ENCODE measurements at regions not wholly inside any gene's neighbourhood (a gene's known extent, or its start where the extent isn't known, plus 50 kb on each side); places are given as distances from the start of the nearest gene placed in this dataset.

DNA sequence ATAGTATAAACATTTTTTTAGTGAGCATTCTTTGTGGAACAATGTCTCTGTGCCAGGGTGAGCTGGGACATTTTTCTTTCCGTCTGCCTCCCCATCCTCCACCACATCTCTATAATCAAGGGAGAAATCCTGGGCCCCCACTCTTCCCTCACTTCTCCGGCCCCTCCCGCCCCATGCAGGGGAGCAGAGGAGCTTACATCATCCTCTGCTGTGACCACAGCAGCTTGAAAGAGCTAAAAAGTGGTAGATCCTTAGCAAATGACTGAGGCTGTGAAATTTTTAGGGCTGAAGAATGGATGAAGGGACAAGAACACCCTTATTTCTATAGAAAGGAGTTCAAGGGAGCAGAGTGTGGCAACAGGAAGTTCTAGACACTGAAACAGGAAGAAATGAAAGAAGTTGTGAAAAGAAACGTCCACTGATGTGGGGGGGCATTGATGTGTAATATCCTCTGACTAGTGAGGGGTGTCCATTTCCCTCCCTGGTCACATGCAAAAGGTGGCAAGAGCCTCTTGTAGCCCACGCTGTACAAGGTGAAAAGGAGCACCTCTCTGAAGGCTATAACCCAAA is 380.3 kb upstream of the JARID2 start:
- Mint-ChIP-seq H3K36me3 (ENCODE audit: insufficient read depth, unreplicated experiment) (no peaks in the 10 kb centered on the region), H3K27ac (ENCODE audit: unreplicated experiment) (no peak overlapping the region), H3K9me3 (ENCODE audit: unreplicated experiment) (no peaks in the 10 kb centered on the region), H3K4me3 (ENCODE audit: unreplicated experiment) (no peak overlapping the region), H3K27me3 (ENCODE audit: insufficient read depth, unreplicated experiment) (peaks cover 2% of the 10 kb centered on the region), H3K4me1 (ENCODE audit: low read depth, unreplicated experiment) (no peaks in the 10 kb centered on the region)
- H3K4me1 ChIP-seq, result no peaks in the 10 kb centered on the region
- H3K9me3 ChIP-seq, result no peaks in the 10 kb centered on the region
- H3K27me3 ChIP-seq (replicated peaks; ENCODE audit: control insufficient read depth, insufficient read depth, low read length), result no peaks in the 10 kb centered on the region
- intact Hi-C loops (cut with micrococcal nuclease; ENCODE audit: unreplicated experiment), result no loop called here
- CTCF ChIA-PET, result no interaction called here
- H3K4me3 ChIP-seq (ENCODE audit: low read depth, low read length), result no peak overlapping the region
- BruUV-seq (replicated peaks), result no TSS peak
- DNase-seq, result no peak
- TF ChIP-seq, protein P1, sequence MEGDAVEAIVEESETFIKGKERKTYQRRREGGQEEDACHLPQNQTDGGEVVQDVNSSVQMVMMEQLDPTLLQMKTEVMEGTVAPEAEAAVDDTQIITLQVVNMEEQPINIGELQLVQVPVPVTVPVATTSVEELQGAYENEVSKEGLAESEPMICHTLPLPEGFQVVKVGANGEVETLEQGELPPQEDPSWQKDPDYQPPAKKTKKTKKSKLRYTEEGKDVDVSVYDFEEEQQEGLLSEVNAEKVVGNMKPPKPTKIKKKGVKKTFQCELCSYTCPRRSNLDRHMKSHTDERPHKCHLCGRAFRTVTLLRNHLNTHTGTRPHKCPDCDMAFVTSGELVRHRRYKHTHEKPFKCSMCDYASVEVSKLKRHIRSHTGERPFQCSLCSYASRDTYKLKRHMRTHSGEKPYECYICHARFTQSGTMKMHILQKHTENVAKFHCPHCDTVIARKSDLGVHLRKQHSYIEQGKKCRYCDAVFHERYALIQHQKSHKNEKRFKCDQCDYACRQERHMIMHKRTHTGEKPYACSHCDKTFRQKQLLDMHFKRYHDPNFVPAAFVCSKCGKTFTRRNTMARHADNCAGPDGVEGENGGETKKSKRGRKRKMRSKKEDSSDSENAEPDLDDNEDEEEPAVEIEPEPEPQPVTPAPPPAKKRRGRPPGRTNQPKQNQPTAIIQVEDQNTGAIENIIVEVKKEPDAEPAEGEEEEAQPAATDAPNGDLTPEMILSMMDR (IDR thresholded peaks at IDR 0.05; ENCODE audit: insufficient read depth in 1 of 2, low read depth in 1 of 2, low read length in 1 of 2, severe bottlenecking in 1 of 2, unreplicated experiment in 1 of 2), result no peak
- no peaks in the 10 kb centered on the region for H3K36me3 ChIP-seq (ENCODE audit: control insufficient read depth, insufficient read depth, low read length)
- POLR2A ChIA-PET, result no interaction called here

DNA sequence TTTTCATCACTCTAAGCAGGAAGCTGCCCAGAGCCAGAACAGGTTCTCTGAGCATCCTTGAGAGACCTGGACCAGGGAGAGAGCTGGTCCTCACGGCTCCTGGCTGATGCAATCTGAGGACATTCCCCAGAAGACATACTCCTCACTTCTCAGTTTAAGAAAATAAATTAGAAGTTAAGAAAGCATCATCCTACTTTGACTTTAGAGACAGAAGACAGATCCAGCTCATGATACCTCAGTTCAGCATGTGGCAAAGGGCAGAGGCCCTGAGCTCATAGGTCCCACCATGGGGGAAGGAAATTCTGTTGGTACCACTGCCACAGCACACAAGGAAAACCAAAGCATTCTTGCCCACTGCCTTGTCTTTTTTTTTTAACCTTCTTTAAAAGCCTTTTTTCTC is 378.1 kb upstream of the JARID2 start:
- ChIA-PET CTCF (no interaction called here), POLR2A (no interaction called here)
- H3K4me3 Mint-ChIP-seq (ENCODE audit: unreplicated experiment), result no peak overlapping the region
- H3K27ac Mint-ChIP-seq (ENCODE audit: unreplicated experiment), result no peak overlapping the region
- Histone ChIP-seq H3K27me3 (replicated peaks; ENCODE audit: control insufficient read depth, insufficient read depth, low read length) (no peaks in the 10 kb centered on the region), H3K4me1 (no peaks in the 10 kb centered on the region), H3K4me3 (ENCODE audit: low read depth, low read length) (no peak overlapping the region), H3K9me3 (no peaks in the 10 kb centered on the region), H3K36me3 (ENCODE audit: control insufficient read depth, insufficient read depth, low read length) (no peaks in the 10 kb centered on the region)
- no peaks in the 10 kb centered on the region for H3K36me3 Mint-ChIP-seq (ENCODE audit: insufficient read depth, unreplicated experiment)
- TF ChIP-seq, protein P1 (IDR thresholded peaks at IDR 0.05; ENCODE audit: insufficient read depth in 1 of 2, low read depth in 1 of 2, low read length in 1 of 2, severe bottlenecking in 1 of 2, unreplicated experiment in 1 of 2), result no peak
- intact Hi-C loops (cut with micrococcal nuclease; ENCODE audit: unreplicated experiment), result no loop called here
- H3K27me3 Mint-ChIP-seq (ENCODE audit: insufficient read depth, unreplicated experiment), result peaks cover 2% of the 10 kb centered on the region
- H3K9me3 Mint-ChIP-seq (ENCODE audit: unreplicated experiment), result no peaks in the 10 kb centered on the region
- no TSS peak for BruUV-seq (replicated peaks)
- no peaks in the 10 kb centered on the region for H3K4me1 Mint-ChIP-seq (ENCODE audit: low read depth, unreplicated experiment)
- DNase-seq, result no peak

DNA sequence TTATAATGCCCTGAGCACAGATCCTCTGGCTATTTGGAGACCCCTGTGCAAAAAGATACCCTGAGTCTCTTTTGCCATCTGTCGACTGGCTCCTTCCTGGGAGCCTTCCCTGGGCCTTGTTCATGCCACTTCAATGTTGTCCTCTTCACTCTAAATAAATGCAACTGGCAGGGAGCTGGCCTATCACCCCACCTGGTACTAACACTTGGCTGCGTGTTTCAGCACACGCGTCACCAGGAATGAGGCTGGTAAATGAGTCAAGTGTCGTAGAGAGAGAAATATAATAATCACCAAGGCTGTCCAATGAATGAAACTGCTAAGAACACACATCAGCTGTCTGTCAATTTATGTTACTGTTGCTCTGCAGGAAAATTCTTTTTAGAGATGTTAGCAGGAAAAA is 374.6 kb upstream of the JARID2 start:
- no peaks in the 10 kb centered on the region for H3K4me1 Mint-ChIP-seq (ENCODE audit: low read depth, unreplicated experiment)
- Histone ChIP-seq H3K4me1 (no peaks in the 10 kb centered on the region), H3K9me3 (no peaks in the 10 kb centered on the region), H3K27me3 (replicated peaks; ENCODE audit: control insufficient read depth, insufficient read depth, low read length) (no peaks in the 10 kb centered on the region), H3K4me3 (ENCODE audit: low read depth, low read length) (no peak overlapping the region), H3K36me3 (ENCODE audit: control insufficient read depth, insufficient read depth, low read length) (no peaks in the 10 kb centered on the region)
- no peak overlapping the region for H3K4me3 Mint-ChIP-seq (ENCODE audit: unreplicated experiment)
- no peak overlapping the region for H3K27ac Mint-ChIP-seq (ENCODE audit: unreplicated experiment)
- no peak for DNase-seq
- peaks cover 2% of the 10 kb centered on the region for H3K27me3 Mint-ChIP-seq (ENCODE audit: insufficient read depth, unreplicated experiment)
- intact Hi-C loops (cut with micrococcal nuclease; ENCODE audit: unreplicated experiment), result no loop called here
- BruUV-seq (replicated peaks), result no TSS peak
- ChIA-PET POLR2A (no interaction called here), CTCF (no interaction called here)
- no peaks in the 10 kb centered on the region for H3K9me3 Mint-ChIP-seq (ENCODE audit: unreplicated experiment)
- no peaks in the 10 kb centered on the region for H3K36me3 Mint-ChIP-seq (ENCODE audit: insufficient read depth, unreplicated experiment)
- TF ChIP-seq, protein P1 (IDR thresholded peaks at IDR 0.05; ENCODE audit: insufficient read depth in 1 of 2, low read depth in 1 of 2, low read length in 1 of 2, severe bottlenecking in 1 of 2, unreplicated experiment in 1 of 2), result no peak

All from Caco-2 (cell line).